C4-2B (cell line): ENCODE measurements at regions not wholly inside any gene's neighbourhood (a gene's known extent, or its start where the extent isn't known, plus 50 kb on each side); places are given as distances from the start of the nearest gene placed in this dataset.

Source experiments
- H3K27ac ChIP-seq: fragments of 450-650 bp; 2 replicates; pipeline ENCODE4 v1.5.1; 2017
- ZFX ChIP-seq: fragments of 450-650 bp; IDR thresholded peaks from 2 replicates; pipeline ENCODE4 v1.6.1; 2017
- TF ChIP-seq, protein P1 (sequence below): fragments of 450-650 bp; conservative IDR thresholded peaks from 2 replicates; pipeline ENCODE4 v1.5.1; 2017; ENCODE audit warnings: mild to moderate bottlenecking

DNA sequence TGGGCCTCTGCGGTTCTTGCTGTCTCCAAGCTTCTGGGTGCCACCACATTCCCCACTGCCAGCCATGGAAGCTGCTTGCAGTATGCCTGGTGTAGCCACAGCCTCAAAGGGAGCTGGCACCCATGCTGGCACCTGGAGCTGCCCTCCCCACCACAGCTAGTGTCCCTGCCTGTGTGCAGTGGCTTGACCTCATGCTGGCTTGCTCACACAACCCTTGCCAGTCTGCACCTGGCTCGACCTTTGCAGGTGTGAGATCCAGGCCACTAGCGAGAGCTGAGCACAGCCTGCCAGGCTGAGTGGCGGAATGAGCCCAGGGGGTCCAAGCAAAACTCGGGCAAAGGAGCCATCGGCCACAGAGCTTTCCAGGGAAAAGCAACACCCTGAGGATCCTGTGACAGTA is 236.7 kb upstream of the CSNK1A1L start:
- no peak overlapping the region for H3K27ac ChIP-seq
- TF ChIP-seq, protein P1, sequence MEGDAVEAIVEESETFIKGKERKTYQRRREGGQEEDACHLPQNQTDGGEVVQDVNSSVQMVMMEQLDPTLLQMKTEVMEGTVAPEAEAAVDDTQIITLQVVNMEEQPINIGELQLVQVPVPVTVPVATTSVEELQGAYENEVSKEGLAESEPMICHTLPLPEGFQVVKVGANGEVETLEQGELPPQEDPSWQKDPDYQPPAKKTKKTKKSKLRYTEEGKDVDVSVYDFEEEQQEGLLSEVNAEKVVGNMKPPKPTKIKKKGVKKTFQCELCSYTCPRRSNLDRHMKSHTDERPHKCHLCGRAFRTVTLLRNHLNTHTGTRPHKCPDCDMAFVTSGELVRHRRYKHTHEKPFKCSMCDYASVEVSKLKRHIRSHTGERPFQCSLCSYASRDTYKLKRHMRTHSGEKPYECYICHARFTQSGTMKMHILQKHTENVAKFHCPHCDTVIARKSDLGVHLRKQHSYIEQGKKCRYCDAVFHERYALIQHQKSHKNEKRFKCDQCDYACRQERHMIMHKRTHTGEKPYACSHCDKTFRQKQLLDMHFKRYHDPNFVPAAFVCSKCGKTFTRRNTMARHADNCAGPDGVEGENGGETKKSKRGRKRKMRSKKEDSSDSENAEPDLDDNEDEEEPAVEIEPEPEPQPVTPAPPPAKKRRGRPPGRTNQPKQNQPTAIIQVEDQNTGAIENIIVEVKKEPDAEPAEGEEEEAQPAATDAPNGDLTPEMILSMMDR: no peak
- TF ChIP-seq ZFX: no peak

DNA sequence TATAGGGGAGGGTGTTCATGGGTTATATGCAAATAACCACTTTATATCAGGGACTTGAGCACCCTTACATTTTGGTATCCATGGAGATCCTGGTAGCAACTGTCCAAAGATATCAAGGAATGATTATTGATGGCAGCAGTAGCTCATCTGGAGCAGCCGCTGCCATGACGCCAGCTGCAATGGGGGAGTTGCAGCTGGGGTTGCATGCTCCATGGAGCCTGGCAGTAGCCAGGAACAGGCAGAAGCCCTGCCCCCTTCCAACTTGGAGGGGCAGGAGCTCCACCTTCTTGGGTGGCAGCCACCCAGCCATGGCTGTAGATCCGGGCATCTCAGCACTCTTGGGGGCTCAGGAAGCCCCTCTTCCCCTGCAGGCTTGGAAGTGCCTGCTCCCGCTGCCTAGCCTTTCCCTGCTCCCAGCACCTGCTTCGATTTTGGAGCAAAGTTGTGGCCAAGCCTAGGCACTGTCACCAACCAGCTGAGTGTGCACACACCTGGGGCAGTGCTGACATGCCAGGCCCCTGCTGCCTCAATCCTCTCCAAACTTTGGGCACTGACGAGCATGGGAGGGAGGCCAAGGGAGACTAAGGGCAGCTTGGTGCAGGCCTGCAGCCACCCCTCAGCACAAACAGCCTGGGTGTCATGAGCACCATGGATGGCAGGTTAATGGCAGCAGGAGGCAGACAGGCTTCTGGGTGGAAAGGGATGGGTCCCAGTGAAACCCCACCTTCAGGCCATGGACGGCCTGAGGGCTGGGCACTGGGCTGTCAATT is 235.6 kb upstream of the CSNK1A1L start:
- TF ChIP-seq, protein P1: no peak
- TF ChIP-seq ZFX: no peak
- H3K27ac ChIP-seq: no peak overlapping the region

DNA sequence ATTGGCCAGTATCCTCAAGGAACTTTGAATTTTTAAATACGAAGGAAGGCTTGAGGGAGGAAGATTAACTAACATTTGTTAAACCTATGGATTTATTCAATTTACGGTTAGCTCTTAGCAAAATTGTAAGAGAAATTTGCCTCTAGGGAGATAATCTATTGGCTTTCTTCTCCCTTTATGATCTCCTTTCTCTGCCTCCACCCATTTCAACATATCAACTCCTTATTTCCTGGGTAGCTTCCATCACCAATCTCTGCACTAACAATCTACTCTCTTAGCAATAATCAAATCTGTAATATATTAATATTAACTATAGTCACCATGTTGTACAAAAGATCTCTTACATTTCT is 233.9 kb upstream of the CSNK1A1L start:
- no peak for TF ChIP-seq ZFX
- TF ChIP-seq, protein P1: no peak
- H3K27ac ChIP-seq: no peak overlapping the region

DNA sequence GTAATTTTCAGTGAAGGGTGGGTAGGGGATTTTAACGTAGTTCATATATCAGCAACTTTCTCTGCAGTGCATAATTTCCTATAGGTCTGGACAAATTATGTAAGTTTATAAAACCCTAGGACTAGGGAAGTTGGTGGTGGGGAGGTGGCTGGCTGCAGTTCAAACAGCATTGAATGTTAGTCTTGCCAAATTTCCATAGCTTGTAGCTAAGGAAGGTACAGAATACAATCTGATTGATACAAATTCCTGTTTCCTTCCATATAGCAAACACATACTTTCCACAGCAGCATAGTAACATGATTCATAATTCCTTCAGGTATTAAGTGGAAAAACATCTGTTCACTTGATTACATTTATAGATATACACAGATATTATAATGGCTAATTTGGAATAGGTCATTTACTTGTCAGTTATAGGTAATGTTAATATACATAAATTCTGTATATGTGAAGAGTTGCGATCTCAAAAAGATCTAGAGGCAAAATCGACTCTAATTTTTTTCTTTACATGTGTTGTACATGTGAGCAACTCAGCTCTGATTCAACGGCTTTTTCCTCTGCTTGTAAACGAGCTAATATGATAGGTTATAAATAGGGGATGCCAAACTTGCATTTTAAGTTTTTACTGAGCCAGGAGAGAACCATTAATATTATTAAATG is 233.4 kb upstream of the CSNK1A1L start:
- no peak for TF ChIP-seq ZFX
- TF ChIP-seq, protein P1: no peak
- H3K27ac ChIP-seq: no peak overlapping the region

DNA sequence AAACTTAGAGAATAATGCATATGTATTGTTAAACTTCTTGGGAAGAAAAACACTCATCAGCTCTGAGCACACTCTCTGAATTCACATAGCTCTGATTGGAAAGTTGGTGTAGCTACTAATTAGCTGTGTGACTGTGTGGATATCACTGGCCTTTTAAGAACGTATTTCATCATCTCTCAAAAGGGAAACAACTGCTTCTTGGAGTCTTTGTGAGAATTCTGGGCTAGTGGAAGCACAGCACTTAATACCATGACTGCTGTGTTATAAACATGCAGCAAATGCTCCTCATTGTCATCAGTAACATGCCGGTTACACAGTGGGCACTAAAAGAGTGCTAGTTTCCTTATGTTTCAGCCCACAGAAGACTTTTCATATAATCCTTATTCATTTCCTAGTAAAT is 220.9 kb upstream of the CSNK1A1L start:
- TF ChIP-seq ZFX: no peak
- TF ChIP-seq, protein P1: no peak
- H3K27ac ChIP-seq: no peak overlapping the region

DNA sequence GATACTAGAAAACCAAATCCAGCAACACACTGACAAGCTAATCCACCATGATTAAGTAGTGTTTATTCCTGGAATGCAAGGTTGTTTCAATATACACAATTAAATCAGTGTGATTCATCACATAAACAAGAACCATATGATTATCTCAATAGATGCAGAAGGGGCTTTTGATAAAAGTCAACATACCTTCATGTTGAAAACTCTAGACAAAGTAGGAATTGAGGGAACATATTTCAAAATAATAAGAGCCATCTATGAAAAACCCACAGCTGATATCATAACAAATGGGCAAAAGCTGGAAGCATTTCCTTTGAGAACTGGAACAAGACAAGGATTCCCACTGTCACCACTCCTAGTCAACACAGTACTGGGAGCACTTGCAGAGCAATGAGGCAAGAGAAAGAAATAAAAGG is 213.6 kb upstream of the CSNK1A1L start:
- TF ChIP-seq ZFX: no peak
- TF ChIP-seq, protein P1: no peak
- no peak overlapping the region for H3K27ac ChIP-seq

DNA sequence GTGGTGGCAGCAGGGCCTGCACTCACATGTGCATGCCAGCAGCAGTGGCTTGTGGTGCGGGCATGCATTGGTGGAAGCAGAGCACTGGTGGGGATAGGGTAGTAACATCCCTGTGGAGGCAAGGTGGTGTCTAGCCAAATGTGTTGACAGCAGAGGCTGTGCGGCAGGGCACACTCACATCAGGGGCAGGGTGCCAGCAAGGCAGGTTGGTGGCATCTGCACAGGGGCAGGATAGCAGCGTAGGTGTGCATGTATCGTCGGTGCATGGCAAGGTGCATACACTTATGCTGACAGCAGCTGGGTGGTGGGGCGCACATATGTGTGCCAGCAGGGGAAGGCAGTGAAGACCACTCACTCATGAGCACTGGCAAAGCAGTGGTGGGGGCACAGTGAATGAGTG is 211.5 kb upstream of the CSNK1A1L start:
- TF ChIP-seq, protein P1: no peak
- no peak for TF ChIP-seq ZFX

More for the DNA sequence above, 211.5 kb upstream of the CSNK1A1L start:
- H3K27ac ChIP-seq: no peak overlapping the region
